ENCODE measurements at regions not wholly inside any gene's neighbourhood (a gene's known extent, or its start where the extent isn't known, plus 50 kb on each side); places are given as distances from the start of the nearest gene placed in this dataset.

DNA sequence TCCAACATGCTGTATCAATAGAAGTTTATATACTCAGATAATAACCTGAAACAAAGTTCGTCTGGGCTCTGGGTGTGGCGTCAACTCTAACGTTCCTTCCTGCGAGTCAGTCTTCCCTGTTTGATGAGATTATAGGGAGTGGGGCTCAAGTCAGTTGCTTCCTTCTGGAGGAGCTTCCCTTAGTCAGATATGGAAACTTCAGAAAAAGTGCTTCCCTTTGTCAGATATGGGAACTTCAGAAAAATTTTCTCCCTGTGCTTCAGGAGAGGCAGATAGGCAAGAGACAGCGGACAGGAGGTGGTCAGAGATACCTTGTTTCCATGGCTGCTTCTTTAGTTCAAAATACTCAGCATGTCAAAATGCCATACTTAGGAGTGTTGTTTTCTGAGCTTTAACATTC, 51.1 kb upstream of the PRDX6 start:
- DNase-seq, result no peak

DNA sequence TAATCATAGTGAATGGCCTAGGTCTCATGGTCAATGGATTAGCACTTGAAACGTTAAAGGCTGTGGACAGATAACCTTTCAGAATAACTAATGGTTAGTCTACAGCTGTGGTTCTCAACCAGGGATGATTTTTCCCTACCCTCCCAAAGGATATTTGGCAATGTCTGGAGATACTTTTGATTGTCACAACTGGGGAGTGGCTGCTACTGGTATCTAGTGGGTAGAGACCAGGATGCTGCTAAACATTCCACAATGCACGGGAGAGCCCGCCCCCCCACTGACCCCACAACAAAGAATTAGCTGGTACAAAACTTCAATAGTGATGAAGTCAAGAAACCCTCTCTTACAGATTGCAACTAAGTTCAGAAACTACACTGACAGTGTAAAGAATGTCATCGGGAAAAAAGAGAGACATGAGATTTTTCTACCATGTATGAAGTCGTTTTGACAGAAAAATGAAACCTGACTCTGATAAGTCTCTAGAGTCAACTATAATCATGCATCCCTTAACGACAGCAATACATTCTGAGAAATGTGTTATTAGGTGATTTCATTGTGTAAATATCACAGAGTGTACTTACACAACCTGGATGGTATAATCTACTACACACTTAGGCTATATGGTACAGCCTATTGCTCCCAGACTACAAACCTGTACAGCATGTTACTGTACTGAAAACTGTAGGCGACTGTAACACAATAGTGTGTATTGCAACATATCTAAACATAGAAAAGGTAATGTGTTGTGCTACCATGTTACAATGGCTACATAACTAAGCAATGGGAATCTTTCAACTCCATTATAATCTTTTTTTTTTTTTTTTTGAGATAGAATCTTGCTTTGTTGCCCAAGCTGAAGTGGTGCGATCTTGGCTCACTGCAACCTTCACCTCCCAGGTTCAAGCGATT, 49.7 kb upstream of the PRDX6 start:
- no peak for DNase-seq
